WTC11 (cell line): ENCODE measurements at regions not wholly inside any gene's neighbourhood (a gene's known extent, or its start where the extent isn't known, plus 50 kb on each side); places are given as distances from the start of the nearest gene placed in this dataset.

Source experiments
- ATAC-seq: fragments of 200-7000 bp; cut with Tn5 transposase; 2 replicates; pipeline ENCODE4 v1.10.0; 2021; ENCODE audit warnings: mild to moderate bottlenecking, moderate library complexity
- CTCF ChIA-PET: fragments of 300-600 bp; sonication (Branson Sonifier 250); formaldehyde crosslinking; loops from one replicate; lab custom pipeline; 2021; ENCODE audit warnings: antibody characterized with exemption; lab: Charles Lee
- POLR2A ChIA-PET: fragments of 350-600 bp; sonication (Branson Sonifier 250); formaldehyde crosslinking; loops from one replicate; lab custom pipeline; 2021; ENCODE audit warnings: antibody characterized with exemption; lab: Charles Lee
- DNase-seq: peaks from one replicate; pipeline ENCODE4 v3.0.0; 2021; ENCODE audit warnings: low spot score
- H3K27ac Mint-ChIP-seq: 2 replicates; pipeline ENCODE4 v1.8.0; 2021; ENCODE audit warnings: mixed read lengths
- H3K27me3 Mint-ChIP-seq: 2 replicates; pipeline ENCODE4 v1.8.0; 2021; ENCODE audit warnings: low read depth, mild to moderate bottlenecking, moderate library complexity, mixed read lengths
- H3K36me3 Mint-ChIP-seq: 2 replicates; pipeline ENCODE4 v1.8.0; 2021; ENCODE audit warnings: mixed read lengths
- H3K4me1 Mint-ChIP-seq: 2 replicates; pipeline ENCODE4 v1.8.0; 2022; ENCODE audit warnings: mixed read lengths
- H3K4me3 Mint-ChIP-seq: 2 replicates; pipeline ENCODE4 v1.8.0; 2021; ENCODE audit warnings: mild to moderate bottlenecking, moderate library complexity, mixed read lengths
- H3K9me3 Mint-ChIP-seq: 2 replicates; pipeline ENCODE4 v1.8.0; 2021; ENCODE audit warnings: mixed read lengths
- AR ChIP-seq: fragments of 250-450 bp; sonication (Bioruptor Pico); IDR thresholded peaks from 2 replicates; pipeline ENCODE4 v1.9.0; 2021; ENCODE audit warnings: mild to moderate bottlenecking
- CBFB ChIP-seq: sonication (generic); formaldehyde crosslinking; IDR thresholded peaks from 2 replicates; pipeline ENCODE4 v1.8.1; 2022; ENCODE audit warnings: mild to moderate bottlenecking, low read depth, missing genetic modification reagents
- CREB1 ChIP-seq: sonication (generic); formaldehyde crosslinking; IDR thresholded peaks from 2 replicates; pipeline ENCODE4 v1.8.0; 2023; ENCODE audit warnings: mild to moderate bottlenecking, missing genetic modification reagents
- CTCF ChIP-seq: fragments of 200-600 bp; IDR thresholded peaks from 2 replicates; pipeline ENCODE4 v1.8.0; 2022; ENCODE audit warnings: antibody characterized with exemption
- E2F4 ChIP-seq: sonication (generic); formaldehyde crosslinking; IDR thresholded peaks from 2 replicates; pipeline ENCODE4 v1.8.1; 2022; ENCODE audit warnings: low read depth, mild to moderate bottlenecking, moderate library complexity, missing genetic modification reagents, borderline replicate concordance
- ELF4 ChIP-seq: sonication (generic); formaldehyde crosslinking; IDR thresholded peaks from 2 replicates; pipeline ENCODE4 v1.8.1; 2022; ENCODE audit warnings: low read depth, mild to moderate bottlenecking, moderate library complexity, missing genetic modification reagents
- GABPB1 ChIP-seq: sonication (generic); formaldehyde crosslinking; IDR thresholded peaks from 2 replicates; pipeline ENCODE4 v1.8.1; 2023; ENCODE audit warnings: mild to moderate bottlenecking, missing genetic modification reagents
- NFATC4 ChIP-seq: fragments of 250-450 bp; sonication (Bioruptor Pico); IDR thresholded peaks from 2 replicates; pipeline ENCODE4 v1.9.0; 2021; ENCODE audit warnings: mild to moderate bottlenecking
- NR1H2 ChIP-seq: sonication (generic); formaldehyde crosslinking; IDR thresholded peaks from 2 replicates; pipeline ENCODE4 v1.9.0; 2021; ENCODE audit warnings: mild to moderate bottlenecking, moderate library complexity, missing genetic modification reagents
- PRDM15 ChIP-seq: sonication (generic); formaldehyde crosslinking; IDR thresholded peaks from 2 replicates; pipeline ENCODE4 v1.8.0; 2022; ENCODE audit warnings: missing genetic modification reagents
- RORB ChIP-seq: fragments of 250-450 bp; sonication (Bioruptor Pico); IDR thresholded peaks from 2 replicates; pipeline ENCODE4 v1.9.0; 2021; ENCODE audit warnings: mild to moderate bottlenecking
- SOX15 ChIP-seq: fragments of 250-450 bp; sonication (Bioruptor Pico); IDR thresholded peaks from 2 replicates; pipeline ENCODE4 v1.9.0; 2021; ENCODE audit warnings: mild to moderate bottlenecking
- TCF7 ChIP-seq: sonication (generic); formaldehyde crosslinking; IDR thresholded peaks from 2 replicates; pipeline ENCODE4 v1.8.0; 2022; ENCODE audit warnings: mild to moderate bottlenecking, low read depth, missing genetic modification reagents, moderate library complexity
- ZBTB21 ChIP-seq: sonication (generic); formaldehyde crosslinking; IDR thresholded peaks from 2 replicates; pipeline ENCODE4 v1.8.1; 2023; ENCODE audit warnings: mild to moderate bottlenecking, missing genetic modification reagents, borderline replicate concordance
- ZBTB43 ChIP-seq: sonication (generic); formaldehyde crosslinking; IDR thresholded peaks from 2 replicates; pipeline ENCODE4 v1.8.1; 2023; ENCODE audit warnings: mild to moderate bottlenecking, missing genetic modification reagents
- ZNF138 ChIP-seq: sonication (generic); formaldehyde crosslinking; conservative IDR thresholded peaks from 2 replicates; pipeline ENCODE4 v1.8.1; 2022; ENCODE audit warnings: mild to moderate bottlenecking, moderate library complexity, missing genetic modification reagents
- ZNF232 ChIP-seq: sonication (generic); formaldehyde crosslinking; IDR thresholded peaks from 2 replicates; pipeline ENCODE4 v1.8.0; 2022; ENCODE audit warnings: mild to moderate bottlenecking, missing genetic modification reagents
- ZNF317 ChIP-seq: sonication (generic); formaldehyde crosslinking; IDR thresholded peaks from 2 replicates; pipeline ENCODE4 v1.8.1; 2023; ENCODE audit warnings: low read depth, mild to moderate bottlenecking, moderate library complexity, missing genetic modification reagents, borderline replicate concordance
- TF ChIP-seq, protein P1 (sequence below): sonication (generic); formaldehyde crosslinking; IDR thresholded peaks from 2 replicates; pipeline ENCODE4 v1.8.0; 2022; ENCODE audit warnings: mild to moderate bottlenecking, missing genetic modification reagents

DNA sequence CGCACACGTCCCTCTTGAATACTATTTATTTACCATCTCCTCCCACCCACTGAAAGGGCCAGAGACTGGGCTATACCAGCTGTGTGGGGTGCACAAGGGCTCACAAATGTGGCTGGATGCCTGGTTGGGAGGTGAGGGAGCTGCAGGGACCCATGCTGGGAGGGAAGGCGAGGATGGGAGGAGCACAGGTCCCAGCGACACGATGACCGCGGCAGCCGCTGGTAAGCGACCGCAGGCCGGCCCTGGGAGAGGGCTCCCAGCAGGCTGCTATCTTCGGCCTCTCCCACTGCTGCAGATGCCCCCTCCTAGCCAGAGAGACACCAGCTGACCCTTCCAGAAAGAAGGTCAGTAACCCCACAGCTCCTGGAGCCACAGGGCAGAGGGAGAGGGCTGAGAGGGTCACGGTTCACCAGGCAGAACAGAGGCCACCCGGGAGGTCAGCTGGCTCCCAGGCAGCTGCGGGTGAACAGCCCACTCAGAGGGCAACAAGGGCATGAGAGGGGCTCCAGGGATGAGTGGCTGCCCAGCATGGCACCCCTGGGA lies 163.9 kb downstream of the CRYBB2 start:
- TF ChIP-seq RORB (CRISPR knock-in tag) (no peak), NR1H2 (CRISPR knock-in tag) (no peak), PRDM15 (CRISPR knock-in tag) (no peak), E2F4 (CRISPR knock-in tag) (no peak), ELF4 (no peak), ZBTB43 (CRISPR knock-in tag) (no peak), CBFB (CRISPR knock-in tag) (no peak), SOX15 (CRISPR knock-in tag) (no peak), ZNF232 (no peak), ZBTB21 (CRISPR knock-in tag) (no peak), AR (CRISPR knock-in tag) (no peak), TCF7 (CRISPR knock-in tag) (no peak), GABPB1 (CRISPR knock-in tag) (no peak), NFATC4 (CRISPR knock-in tag) (no peak), CREB1 (CRISPR knock-in tag) (no peak), CTCF (no peak), ZNF317 (CRISPR knock-in tag) (no peak), ZNF138 (CRISPR knock-in tag) (no peak)
- TF ChIP-seq, protein P1, sequence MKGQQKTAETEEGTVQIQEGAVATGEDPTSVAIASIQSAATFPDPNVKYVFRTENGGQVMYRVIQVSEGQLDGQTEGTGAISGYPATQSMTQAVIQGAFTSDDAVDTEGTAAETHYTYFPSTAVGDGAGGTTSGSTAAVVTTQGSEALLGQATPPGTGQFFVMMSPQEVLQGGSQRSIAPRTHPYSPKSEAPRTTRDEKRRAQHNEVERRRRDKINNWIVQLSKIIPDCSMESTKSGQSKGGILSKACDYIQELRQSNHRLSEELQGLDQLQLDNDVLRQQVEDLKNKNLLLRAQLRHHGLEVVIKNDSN (CRISPR knock-in tag) = no peak
- H3K27ac Mint-ChIP-seq = no peak overlapping the region
- no peaks in the 10 kb centered on the region for H3K9me3 Mint-ChIP-seq
- H3K4me1 Mint-ChIP-seq = peaks cover 16% of the 10 kb centered on the region
- DNase-seq = no peak
- ChIA-PET POLR2A (no interaction called here), CTCF (interaction anchor here (0.6 to 0.9 kb wide), 2 partner anchors 13 to 64 kb away, joined by 3 read pairs; no protein-coding TSS in a partner anchor)
- peaks cover 3% of the 10 kb centered on the region; the same call in 1 of the 2 replicates for H3K36me3 Mint-ChIP-seq
- no peak overlapping the region for H3K4me3 Mint-ChIP-seq
- no peak for ATAC-seq
- no peaks in the 10 kb centered on the region for H3K27me3 Mint-ChIP-seq
